CD14-positive monocyte (primary cell): ENCODE measurements at regions not wholly inside any gene's neighbourhood (a gene's known extent, or its start where the extent isn't known, plus 50 kb on each side); places are given as distances from the start of the nearest gene placed in this dataset. TPM values are rescaled to one million over a fixed set of nuclear protein-coding genes. Genes with fewer than 3 reads are reported as not detected.

Experiments
- DNase-seq, 3 donors: peaks; one replicate each; pipeline ENCODE4 v3.0.0-alpha.2; 2011 to 2022
- H2AFZ ChIP-seq: 2 replicates; pipeline ENCODE4 v1.6.0; 2012; ENCODE audit warnings: mild to moderate bottlenecking, low read depth, low read length, inconsistent platforms; ENCODE audit not compliant: insufficient read depth, poor library complexity, severe bottlenecking
- H3K27ac ChIP-seq, 2 donors: 1 replicate in 1 of 2; 2 replicates in 1 of 2; pipeline ENCODE4 v1.5.1; 2012 to 2013; ENCODE audit warnings: low read length in 2 of 2, control low read depth in 1 of 2, inconsistent platforms in 1 of 2, low read depth in 1 of 2, mild to moderate bottlenecking in 1 of 2
- H3K27me3 ChIP-seq, 2 donors: one replicate each; pipeline versions ENCODE4 v1.6.0 to v1.6.1; 2011 to 2013; ENCODE audit warnings: low read length in 2 of 2; ENCODE audit not compliant: control insufficient read depth in 2 of 2, insufficient read depth in 2 of 2
- H3K36me3 ChIP-seq, 2 donors: replicated peaks in 1 of 2; 1 replicate in 1 of 2; 2 replicates in 1 of 2; pipeline versions ENCODE4 v1.5.1 to v1.6.1; 2012 to 2013; ENCODE audit warnings: low read length in 2 of 2, control low read depth in 1 of 2, inconsistent platforms in 1 of 2, mild to moderate bottlenecking in 1 of 2; ENCODE audit not compliant: insufficient read depth in 2 of 2, control insufficient read depth in 1 of 2
- H3K4me1 ChIP-seq, 2 donors: 1 replicate in 1 of 2; 2 replicates in 1 of 2; pipeline versions ENCODE4 v1.5.1 to v1.6.1; 2012 to 2013; ENCODE audit warnings: low read length in 2 of 2, control low read depth in 1 of 2, inconsistent platforms in 1 of 2, mild to moderate bottlenecking in 1 of 2, moderate library complexity in 1 of 2; ENCODE audit not compliant: insufficient read depth in 2 of 2, control insufficient read depth in 1 of 2
- H3K4me2 ChIP-seq: replicated peaks from 2 replicates; pipeline ENCODE3; 2012; ENCODE audit warnings: low read length, moderate library complexity, mild to moderate bottlenecking; ENCODE audit not compliant: poor library complexity, severe bottlenecking; ENCODE audit errors: extremely low read depth
- H3K4me3 ChIP-seq, 3 experiments: fragments of 200-600 bp in 1 of 3; sonication (generic) in 1 of 3; replicated peaks in 1 of 3; 1 replicate in 2 of 3; 2 replicates in 1 of 3; pipeline ENCODE4 v1.5.1; 2011 to 2013; ENCODE audit warnings: low read length in 3 of 3, mild to moderate bottlenecking in 3 of 3, control low read depth in 2 of 3, low read depth in 2 of 3, inconsistent platforms in 1 of 3, moderate library complexity in 1 of 3
- H3K79me2 ChIP-seq: 2 replicates; pipeline ENCODE4 v1.6.0; 2012; ENCODE audit warnings: mild to moderate bottlenecking, control low read depth, inconsistent platforms, low read length, moderate library complexity; ENCODE audit not compliant: insufficient read depth
- H3K9ac ChIP-seq: 2 replicates; pipeline ENCODE4 v1.6.0; 2017; ENCODE audit warnings: low read length, mild to moderate bottlenecking; ENCODE audit not compliant: insufficient read depth, poor library complexity, severe bottlenecking
- H3K9me3 ChIP-seq, 2 donors: replicated peaks in 1 of 2; 1 replicate in 1 of 2; 2 replicates in 1 of 2; pipeline versions ENCODE4 v1.5.1 to v1.6.1; 2012 to 2013; ENCODE audit warnings: low read length in 2 of 2, control low read depth in 1 of 2; ENCODE audit not compliant: control insufficient read depth in 1 of 2, insufficient read depth in 1 of 2
- H4K20me1 ChIP-seq: 2 replicates; pipeline ENCODE4 v1.6.0; 2012; ENCODE audit warnings: mild to moderate bottlenecking, low read length, control low read depth, moderate library complexity; ENCODE audit not compliant: insufficient read depth
- H3K27ac Mint-ChIP-seq, 7 donors: one replicate each; pipeline ENCODE4 v1.8.0; 2020; ENCODE audit warnings: mild to moderate bottlenecking in 7 of 7, mixed read lengths in 7 of 7, moderate library complexity in 6 of 7, inconsistent platforms in 2 of 7
- H3K27me3 Mint-ChIP-seq, 3 donors: one replicate each; pipeline ENCODE4 v1.8.0; 2021 to 2022; ENCODE audit warnings: low read depth in 3 of 3, mild to moderate bottlenecking in 3 of 3, mixed read lengths in 3 of 3, moderate library complexity in 3 of 3, inconsistent platforms in 1 of 3
- H3K36me3 Mint-ChIP-seq, 2 donors: one replicate each; pipeline ENCODE4 v1.8.0; 2020; ENCODE audit warnings: mixed read lengths in 2 of 2, inconsistent platforms in 1 of 2, mild to moderate bottlenecking in 1 of 2
- H3K4me1 Mint-ChIP-seq: one replicate; pipeline ENCODE4 v1.8.0; 2020; ENCODE audit warnings: mild to moderate bottlenecking, mixed read lengths
- H3K4me3 Mint-ChIP-seq, 2 donors: one replicate each; pipeline ENCODE4 v1.8.0; 2020; ENCODE audit warnings: mild to moderate bottlenecking in 2 of 2, mixed read lengths in 2 of 2, moderate library complexity in 1 of 2
- H3K9me3 Mint-ChIP-seq, 7 donors: one replicate each; pipeline ENCODE4 v1.8.0; 2020 to 2022; ENCODE audit warnings: mixed read lengths in 7 of 7, mild to moderate bottlenecking in 6 of 7, moderate library complexity in 6 of 7, inconsistent platforms in 2 of 7
- CTCF ChIP-seq: fragments of 200-600 bp; IDR thresholded peaks from one replicate; pipeline ENCODE4 v1.8.0; 2022; ENCODE audit warnings: antibody characterized with exemption, mild to moderate bottlenecking
- intact Hi-C, 2 donors: fragments of 100-400 bp; cut with micrococcal nuclease; formaldehyde crosslinking; loops; one replicate each; pipeline versions ENCODE4 v1.15.0 to v1.15.1; 2023
- small RNA-seq: library from RNA; depleted of rRNA; stranded (forward); fragments of <200 nt; gene quantifications from one replicate; pipeline ENCODE3, GENCODE V24; 2012; ENCODE audit warnings: low read depth; ENCODE audit not compliant: insufficient read length

DNA sequence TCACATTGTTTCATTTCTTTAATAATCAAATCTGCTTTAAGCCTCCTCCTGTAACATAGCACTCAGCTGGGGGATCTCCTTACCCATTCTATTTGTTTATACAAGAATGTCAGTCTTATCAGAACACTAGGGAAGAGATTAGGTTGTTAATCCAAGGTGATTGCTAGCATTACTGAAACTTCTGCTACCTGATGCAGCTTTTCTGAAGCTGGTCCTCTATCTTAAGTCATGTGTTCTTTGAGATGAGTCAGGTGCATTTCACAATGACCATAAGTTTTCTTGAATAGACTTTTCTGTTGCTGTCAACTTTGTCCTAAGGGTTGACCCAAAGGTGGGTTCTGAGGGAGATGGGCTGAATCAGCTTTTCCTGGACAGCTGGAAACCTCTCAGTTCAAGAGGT lies 60.7 kb upstream of the SYNCRIP start:
- no peaks in the 10 kb centered on the region for H3K36me3 ChIP-seq
- H2AFZ ChIP-seq = no peak overlapping the region
- Mint-ChIP-seq H3K27ac (peak overlapping the region in 1 of 7 donors; percentile 27), H3K4me3 (no peak overlapping the region), H3K36me3 (no peaks in the 10 kb centered on the region), H3K4me1 (no peaks in the 10 kb centered on the region), H3K9me3 (peaks cover 10 to 28% (median 21%) of the 10 kb centered on the region in 7 donors), H3K27me3 (peaks cover 0 to 3% (median 0%) of the 10 kb centered on the region in 3 donors)
- no peaks in the 10 kb centered on the region for H4K20me1 ChIP-seq
- no peaks in the 10 kb centered on the region for H3K27me3 ChIP-seq
- no peaks in the 10 kb centered on the region for H3K4me1 ChIP-seq
- H3K79me2 ChIP-seq = no peaks in the 10 kb centered on the region
- H3K4me2 ChIP-seq = no peak overlapping the region
- no peak overlapping the region for H3K27ac ChIP-seq
- no peak overlapping the region for H3K9ac ChIP-seq
- peaks cover 0 to 36% of the 10 kb centered on the region in 2 donors for H3K9me3 ChIP-seq
- TF ChIP-seq CTCF = no peak
- intact Hi-C loops = no loop called here
- no peak for DNase-seq
- H3K4me3 ChIP-seq = no peak overlapping the region

Small RNA genes lying in the stretch of these regions (small RNA-seq; reads per million reads assigned to genes)
- gene RF00019 (not detected), gene RN7SL643P (not detected), gene RNU4-12P (not detected), gene RNU4-72P (not detected), gene SMIM11P1 (not detected)
